Aorta (tissue), 5 donors: ENCODE measurements at regions not wholly inside any gene's neighbourhood (a gene's known extent, or its start where the extent isn't known, plus 50 kb on each side); places are given as distances from the start of the nearest gene placed in this dataset.
"Not testable (repeated sequence)": the region's sequence is repeated elsewhere in the genome, so short reads cannot be mapped to it uniquely, and the experiment has no call there.

Source experiments
- ATAC-seq: fragments of 200-7000 bp; cut with Tn5 transposase; one replicate; pipeline ENCODE4 v1.9.1; 2022; ENCODE audit warnings: moderate library complexity; ENCODE audit not compliant: low FRiP score
- DNase-seq, 2 donors: peaks; one replicate each; pipeline ENCODE4 v3.0.0-alpha.2; 2020
- H3K27ac ChIP-seq, 2 donors: one replicate each; pipeline ENCODE4 v1.5.1; 2013; ENCODE audit warnings: low read length in 2 of 2, mild to moderate bottlenecking in 2 of 2, moderate library complexity in 2 of 2, control low read depth in 1 of 2, inconsistent platforms in 1 of 2, low read depth in 1 of 2
- H3K27me3 ChIP-seq, 2 donors: one replicate each; pipeline ENCODE4 v1.6.1; 2013; ENCODE audit warnings: control low read depth in 1 of 2, low read length in 1 of 2, mild to moderate bottlenecking in 1 of 2, moderate library complexity in 1 of 2; ENCODE audit not compliant: insufficient read depth in 2 of 2, control insufficient read depth in 1 of 2
- H3K36me3 ChIP-seq, 2 donors: one replicate each; pipeline ENCODE4 v1.6.1; 2013; ENCODE audit warnings: control low read depth in 1 of 2, low read length in 1 of 2, mild to moderate bottlenecking in 1 of 2; ENCODE audit not compliant: insufficient read depth in 2 of 2, control insufficient read depth in 1 of 2
- H3K4me1 ChIP-seq, 2 donors: one replicate each; pipeline ENCODE4 v1.6.1; 2013; ENCODE audit warnings: low read length in 2 of 2, control low read depth in 1 of 2, mild to moderate bottlenecking in 1 of 2, moderate library complexity in 1 of 2; ENCODE audit not compliant: insufficient read depth in 2 of 2, control insufficient read depth in 1 of 2
- H3K4me3 ChIP-seq, 2 donors: one replicate each; pipeline ENCODE4 v1.5.1; 2013; ENCODE audit warnings: low read length in 2 of 2, control low read depth in 1 of 2, mild to moderate bottlenecking in 1 of 2
- H3K9me3 ChIP-seq: one replicate; pipeline ENCODE4 v1.6.1; 2013; ENCODE audit warnings: mild to moderate bottlenecking, low read length; ENCODE audit not compliant: control insufficient read depth
- WGBS, 2 donors: extraction: QIAGEN DNeasy Blood & Tissue Kit; methylation state at CpG; one replicate each; pipeline ENCODE4 v1.1.7; 2013; 5-methylcytosine and 5-hydroxymethylcytosine counted together
- intact Hi-C, 2 donors: fragments of 100-400 bp; cut with DNase I; formaldehyde crosslinking; loops; one replicate each; pipeline versions ENCODE4 v1.14.2 to v1.15.0; 2022
- donor health status: healthy with polysubstance abuse.
- donor health status: Bipolar disorder and iron deficiency.
- donor health status: DM: no; HTN: no; CAD: no.
- donor health status: DM: no; HTN: no; CAD: no.
- donor health status: DM: yes; HTN: yes; CAD: no.

GRCh38 chr12:111247083-111247783, 121.7 kb downstream of the PHETA1 start:
- Histone ChIP-seq H3K27me3 (no peaks in the 10 kb centered on the region), H3K36me3 (no peaks in the 10 kb centered on the region), H3K27ac (no peak overlapping the region), H3K4me3 (no peak overlapping the region), H3K9me3 (peaks cover 9% of the 10 kb centered on the region), H3K4me1 (no peaks in the 10 kb centered on the region)
- DNase-seq: no peak
- no peak for ATAC-seq
- WGBS, 2 donors: 75 to 79% methylated on average over 17 of the region's 17 CpGs
- intact Hi-C loops: no loop called here

- Histone ChIP-seq H3K4me1 (no peaks in the 10 kb centered on the region), H3K4me3 (no peak overlapping the region), H3K27me3 (no peaks in the 10 kb centered on the region), H3K36me3 (no peaks in the 10 kb centered on the region), H3K9me3 (peaks cover 9% of the 10 kb centered on the region), H3K27ac (no peak overlapping the region)
- DNase-seq (no peak), ATAC-seq (no peak)
- 73 to 77% methylated on average over 7 of the region's 7 CpGs for WGBS, 2 donors
- intact Hi-C loops: no loop called here
Measured at GRCh38 chr12:111246477-111247011, 122.4 kb downstream of the PHETA1 start.

GRCh38 chr12:111245701-111246476, 123.0 kb downstream of the PHETA1 start:
- no peak overlapping the region for H3K4me3 ChIP-seq
- no peaks in the 10 kb centered on the region for H3K4me1 ChIP-seq
- peaks cover 9% of the 10 kb centered on the region for H3K9me3 ChIP-seq
- H3K36me3 ChIP-seq: no peaks in the 10 kb centered on the region
- no peaks in the 10 kb centered on the region for H3K27me3 ChIP-seq
- DNase-seq (no peak), ATAC-seq (no peak)
- WGBS, 2 donors: 88 to 89% methylated on average over 12 of the region's 12 CpGs
- no peak overlapping the region for H3K27ac ChIP-seq
- intact Hi-C loops: no loop called here

GRCh38 chr12:111244673-111245072, 124.2 kb downstream of the PHETA1 start:
- no peaks in the 10 kb centered on the region for H3K27me3 ChIP-seq
- intact Hi-C loops: no loop called here
- H3K4me1 ChIP-seq: no peaks in the 10 kb centered on the region
- DNase-seq: no peak
- ATAC-seq: no peak
- H3K4me3 ChIP-seq: no peak overlapping the region
- no peaks in the 10 kb centered on the region for H3K36me3 ChIP-seq
- peaks cover 9% of the 10 kb centered on the region for H3K9me3 ChIP-seq
- no peak overlapping the region for H3K27ac ChIP-seq

- H3K27ac ChIP-seq, H3K9me3 ChIP-seq, ATAC-seq, DNase-seq, intact Hi-C loops, H3K4me3 ChIP-seq, H3K4me1 ChIP-seq, H3K27me3 ChIP-seq, H3K36me3 ChIP-seq: not testable (repeated sequence)
- 86 to 91% methylated on average over 1 of the region's 1 CpG for WGBS, 2 donors
Measured at GRCh38 chr12:111242817-111243216, 126.1 kb downstream of the PHETA1 start.

GRCh38 chr12:111242184-111242583, 126.7 kb downstream of the PHETA1 start:
- no peak for DNase-seq
- H3K27ac ChIP-seq: no peak overlapping the region
- no peak for ATAC-seq
- H3K36me3 ChIP-seq: no peaks in the 10 kb centered on the region
- 56 to 72% methylated on average over 7 of the region's 7 CpGs for whole genome bisulfite sequencing, 2 donors
- intact Hi-C loops: no loop called here
- no peaks in the 10 kb centered on the region for H3K4me1 ChIP-seq
- H3K9me3 ChIP-seq: peaks cover 9% of the 10 kb centered on the region
- no peaks in the 10 kb centered on the region for H3K27me3 ChIP-seq
- H3K4me3 ChIP-seq: no peak overlapping the region

GRCh38 chr12:111240374-111240773, 128.5 kb downstream of the PHETA1 start:
- no peak overlapping the region for H3K4me3 ChIP-seq
- no peaks in the 10 kb centered on the region for H3K27me3 ChIP-seq
- H3K9me3 ChIP-seq: peaks cover 8% of the 10 kb centered on the region
- no peak for DNase-seq
- no peak overlapping the region for H3K27ac ChIP-seq
- 73 to 79% methylated on average over 4 of the region's 4 CpGs for WGBS, 2 donors
- no peaks in the 10 kb centered on the region for H3K36me3 ChIP-seq
- ATAC-seq: no peak
- no peaks in the 10 kb centered on the region for H3K4me1 ChIP-seq
- intact Hi-C loops: no loop called here

GRCh38 chr12:111239235-111239634, 129.7 kb downstream of the PHETA1 start:
- Histone ChIP-seq H3K27ac (no peak overlapping the region), H3K9me3 (peaks cover 4% of the 10 kb centered on the region), H3K36me3 (no peaks in the 10 kb centered on the region), H3K27me3 (no peaks in the 10 kb centered on the region), H3K4me1 (no peaks in the 10 kb centered on the region), H3K4me3 (no peak overlapping the region)
- intact Hi-C loops: no loop called here
- WGBS, 2 donors: 56 to 63% methylated on average over 8 of the region's 8 CpGs
- no peak for DNase-seq
- no peak for ATAC-seq
